Activated T-cell treated with anti-CD3 and anti-CD28 coated beads for 4 hours (primary cell): ENCODE measurements at regions not wholly inside any gene's neighbourhood (a gene's known extent, or its start where the extent isn't known, plus 50 kb on each side); places are given as distances from the start of the nearest gene placed in this dataset.

Experiments
- DNase-seq: peaks from one replicate; pipeline ENCODE4 v3.0.0-alpha.2; 2020

DNA sequence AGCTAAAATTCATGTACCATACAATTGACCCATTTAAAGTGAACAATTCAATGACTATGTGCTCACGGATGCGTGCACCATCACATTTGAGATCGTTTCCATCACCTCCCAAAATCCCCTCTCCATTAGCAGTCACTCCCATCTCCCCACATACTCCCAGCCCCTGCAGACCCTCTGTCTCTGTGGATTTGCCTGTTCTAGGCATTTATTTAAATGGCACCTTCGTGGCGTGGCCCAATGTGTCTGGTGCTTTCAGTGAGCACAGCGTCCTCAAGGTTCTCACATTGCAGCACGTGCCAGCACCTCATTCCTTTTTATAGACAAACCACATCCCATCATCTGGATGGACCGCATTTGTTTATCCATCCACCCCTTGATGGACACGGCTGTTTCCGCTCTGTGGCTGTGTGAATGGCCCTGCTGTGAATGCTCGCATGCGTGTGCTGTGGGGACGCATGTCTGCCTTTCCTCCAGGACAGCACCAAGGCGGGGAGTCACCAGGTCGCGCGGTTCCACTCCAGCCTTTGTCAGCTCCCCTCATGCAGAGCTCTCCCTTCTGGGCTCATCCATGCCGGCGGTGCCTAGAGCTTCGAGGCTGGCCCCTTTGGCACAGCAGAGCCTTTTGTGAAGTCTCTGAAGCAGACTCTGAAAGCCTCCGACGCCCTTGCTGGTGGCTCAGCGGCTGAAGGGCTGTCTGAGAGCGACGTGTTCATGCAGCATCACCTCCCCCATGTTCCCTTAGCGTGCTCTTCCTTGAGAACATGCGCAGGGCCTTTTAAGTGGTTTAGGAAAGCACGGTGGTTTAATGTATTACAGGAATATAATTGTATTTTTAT is 184.4 kb downstream of the KIF26A start:
- no peak for DNase-seq

DNA sequence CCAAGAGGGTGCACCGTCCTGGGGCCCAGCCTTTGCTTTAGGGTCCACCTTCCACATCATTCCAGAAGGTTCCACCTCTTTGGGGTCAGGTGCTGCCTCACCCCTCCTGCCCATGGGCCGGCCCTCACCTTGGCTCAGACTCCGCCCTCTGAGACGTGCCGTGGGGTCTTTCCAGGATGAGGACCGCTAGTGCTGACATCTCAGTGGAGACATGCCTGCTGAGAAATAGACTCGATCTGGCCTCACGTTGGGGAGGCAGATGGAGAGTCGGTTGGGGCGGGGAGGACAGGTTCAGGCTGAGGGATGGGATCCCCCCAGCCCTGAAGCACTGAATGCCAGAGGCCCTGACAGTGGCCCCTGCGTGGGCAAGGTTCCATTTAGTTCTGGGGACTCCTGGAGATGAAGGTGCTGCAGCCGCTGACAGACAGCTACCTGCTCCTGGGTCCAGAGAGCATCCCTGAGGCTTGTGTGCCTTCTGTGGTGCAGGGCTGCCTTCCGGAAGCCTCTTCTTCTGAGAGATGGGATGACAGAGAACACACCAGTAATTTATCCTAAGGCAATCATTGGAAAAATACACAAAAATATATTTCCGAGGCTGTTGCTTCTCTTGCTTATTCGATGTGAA is 185.3 kb downstream of the KIF26A start:
- no peak for DNase-seq

DNA sequence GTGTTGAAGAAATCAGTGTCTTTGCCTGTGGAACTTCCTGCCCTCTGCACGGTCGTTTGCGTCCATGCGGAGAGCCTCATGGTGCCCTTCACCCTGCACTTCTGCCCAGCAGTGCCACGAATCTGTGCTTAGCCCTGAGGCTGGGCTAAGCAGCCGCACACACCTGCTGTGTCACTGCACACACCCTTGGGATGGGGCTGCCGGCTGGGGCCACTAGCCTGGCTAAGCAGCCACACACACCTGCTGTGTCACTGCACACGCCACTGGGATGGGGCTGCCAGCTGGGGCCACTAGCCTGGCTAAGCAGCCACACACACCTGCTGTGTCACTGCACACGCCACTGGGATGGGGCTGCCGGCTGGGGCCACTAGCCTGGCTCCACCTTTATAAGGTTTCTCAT is 188.5 kb downstream of the KIF26A start:
- no peak for DNase-seq

DNA sequence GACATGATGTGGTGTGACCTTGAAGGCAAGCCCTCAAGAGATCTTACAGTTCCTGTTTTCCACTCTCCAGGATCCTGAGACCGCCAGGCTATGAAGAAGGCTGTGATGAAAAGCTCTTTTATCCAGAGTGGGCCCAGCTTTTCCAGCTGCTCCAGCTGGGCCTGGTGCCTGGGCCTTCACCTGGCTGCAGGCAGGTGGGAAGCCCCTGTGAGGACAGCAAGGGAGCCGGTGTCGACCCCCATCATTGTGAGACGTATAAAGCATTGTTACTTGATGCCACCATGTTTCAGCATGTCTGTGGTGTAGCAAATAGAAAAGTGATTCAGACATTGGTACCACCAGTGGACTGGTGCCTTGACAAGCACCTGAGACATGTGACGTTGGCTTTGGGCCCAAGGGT is 190.2 kb downstream of the KIF26A start:
- no peak for DNase-seq

DNA sequence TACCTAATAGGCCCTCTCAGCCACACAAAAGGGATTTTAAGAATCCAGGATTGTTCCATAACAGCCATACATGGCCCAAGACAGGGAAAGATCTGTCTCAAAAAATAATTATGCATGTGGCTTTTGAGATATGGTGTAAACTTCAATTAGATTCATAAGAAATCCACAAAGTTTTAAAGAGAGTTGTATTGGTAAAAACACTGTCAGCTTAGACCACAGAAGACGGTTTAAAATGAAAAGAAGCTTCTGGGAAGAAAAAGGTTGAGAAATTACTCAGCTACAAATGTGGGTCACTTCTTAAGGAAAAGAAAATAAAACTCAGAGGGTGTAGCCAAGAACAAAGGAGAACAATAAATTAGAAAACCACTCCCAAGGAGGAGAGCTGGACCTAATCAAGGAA is 191.4 kb downstream of the KIF26A start:
- DNase-seq = no peak

DNA sequence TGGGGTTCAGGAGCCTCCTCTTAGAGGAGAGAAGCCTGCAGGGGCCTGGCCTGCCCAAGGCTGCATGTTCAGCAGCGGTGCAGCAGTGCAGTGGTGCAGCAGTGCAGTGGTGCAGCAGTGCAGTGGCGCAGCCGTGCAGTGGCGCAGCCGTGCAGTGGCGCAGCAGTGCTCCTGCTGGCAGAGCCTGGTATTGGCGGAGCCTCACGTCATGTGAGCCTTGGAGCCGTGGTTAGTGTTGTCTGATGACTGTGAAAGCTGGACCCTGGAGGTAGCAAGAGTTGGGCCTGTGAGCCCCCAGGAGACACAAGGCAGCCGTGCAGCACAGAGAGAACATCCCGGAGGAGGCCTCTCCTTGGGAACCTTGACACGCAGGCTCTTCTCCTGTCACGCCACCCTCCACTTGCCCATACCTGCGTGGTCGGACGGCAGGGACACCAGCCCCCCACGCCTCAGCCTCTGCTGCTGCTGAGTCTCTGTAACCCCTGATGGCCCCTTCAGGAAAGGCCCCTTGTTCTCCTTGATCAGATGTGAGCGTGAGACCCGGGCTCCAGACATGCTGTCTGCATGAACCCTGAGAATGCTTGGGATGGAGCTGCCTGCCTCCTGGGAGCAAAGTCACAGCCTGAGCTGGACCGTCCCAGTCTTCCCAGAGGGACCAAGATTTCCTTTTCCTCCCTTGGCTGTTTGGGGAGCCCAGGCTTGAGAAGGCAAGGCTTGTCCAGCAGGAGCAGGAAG is 193.7 kb downstream of the KIF26A start:
- no peak for DNase-seq

DNA sequence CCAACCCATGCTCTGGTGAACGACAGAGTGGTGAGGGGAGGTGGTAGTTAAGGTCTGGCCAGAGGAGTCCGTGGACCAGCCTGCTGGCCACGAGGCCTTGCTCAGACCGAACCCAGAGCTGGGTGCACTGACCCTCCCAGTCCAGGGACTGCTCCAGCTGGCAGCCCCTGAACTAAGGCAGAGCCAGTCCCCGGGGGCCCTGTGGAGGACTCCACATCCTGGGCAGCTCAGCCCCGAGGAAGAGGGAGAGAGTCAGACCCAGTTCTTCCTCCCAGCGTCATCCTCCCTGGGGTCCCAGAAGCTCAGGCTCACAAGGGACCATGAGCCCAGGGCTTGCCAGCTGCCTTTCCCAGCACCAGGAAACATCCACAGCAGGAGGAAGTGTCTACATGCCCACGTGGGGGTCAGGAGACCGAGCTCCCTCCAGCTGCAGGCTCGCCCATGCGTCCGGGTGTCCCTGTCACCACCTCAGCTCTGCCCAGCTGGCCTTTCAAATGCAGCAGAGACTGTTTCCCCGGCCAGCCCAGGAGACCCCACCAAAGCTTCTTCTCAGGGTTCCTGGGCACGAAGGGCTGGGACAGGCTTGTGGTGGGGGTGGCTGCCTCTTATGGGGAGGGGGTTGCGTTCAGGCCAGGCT is 194.4 kb downstream of the KIF26A start:
- no peak for DNase-seq

DNA sequence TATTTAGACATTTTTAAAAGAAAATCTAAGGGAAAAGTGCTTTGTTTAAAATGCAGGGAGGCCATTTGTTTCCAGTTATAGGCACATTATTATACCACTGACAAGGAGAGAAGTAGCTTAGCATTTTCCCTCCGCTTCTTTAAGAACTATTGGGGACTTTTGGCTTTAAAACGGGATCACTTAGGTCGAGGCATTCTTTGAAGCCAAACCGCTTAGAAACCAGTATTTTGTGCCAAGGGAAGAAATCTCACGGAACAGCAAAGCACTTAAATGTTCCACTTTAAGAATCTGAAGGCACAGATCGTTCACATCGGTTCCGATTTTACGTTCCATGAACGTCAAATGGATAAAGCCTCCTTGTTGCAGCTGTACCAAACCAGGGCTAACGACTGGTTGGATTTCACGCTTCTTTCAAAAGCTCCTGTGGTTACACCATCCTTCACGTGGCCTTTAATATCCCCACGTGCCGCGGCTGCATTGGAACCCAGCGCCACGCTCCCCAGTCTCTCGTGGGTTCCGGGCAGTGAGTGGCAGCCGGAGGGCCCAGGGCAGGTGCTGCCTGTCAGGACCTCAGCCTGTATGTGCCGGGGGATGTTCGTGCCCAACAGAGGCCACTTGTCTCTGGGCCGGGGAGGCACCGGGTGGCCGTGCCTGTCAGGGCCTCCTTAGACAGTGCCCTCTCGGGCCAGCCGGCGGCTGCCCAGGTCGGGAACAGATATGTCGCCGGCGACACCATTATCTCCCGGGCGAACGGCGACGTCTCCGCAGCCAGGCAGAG is 195.4 kb downstream of the KIF26A start:
- DNase-seq = no peak

DNA sequence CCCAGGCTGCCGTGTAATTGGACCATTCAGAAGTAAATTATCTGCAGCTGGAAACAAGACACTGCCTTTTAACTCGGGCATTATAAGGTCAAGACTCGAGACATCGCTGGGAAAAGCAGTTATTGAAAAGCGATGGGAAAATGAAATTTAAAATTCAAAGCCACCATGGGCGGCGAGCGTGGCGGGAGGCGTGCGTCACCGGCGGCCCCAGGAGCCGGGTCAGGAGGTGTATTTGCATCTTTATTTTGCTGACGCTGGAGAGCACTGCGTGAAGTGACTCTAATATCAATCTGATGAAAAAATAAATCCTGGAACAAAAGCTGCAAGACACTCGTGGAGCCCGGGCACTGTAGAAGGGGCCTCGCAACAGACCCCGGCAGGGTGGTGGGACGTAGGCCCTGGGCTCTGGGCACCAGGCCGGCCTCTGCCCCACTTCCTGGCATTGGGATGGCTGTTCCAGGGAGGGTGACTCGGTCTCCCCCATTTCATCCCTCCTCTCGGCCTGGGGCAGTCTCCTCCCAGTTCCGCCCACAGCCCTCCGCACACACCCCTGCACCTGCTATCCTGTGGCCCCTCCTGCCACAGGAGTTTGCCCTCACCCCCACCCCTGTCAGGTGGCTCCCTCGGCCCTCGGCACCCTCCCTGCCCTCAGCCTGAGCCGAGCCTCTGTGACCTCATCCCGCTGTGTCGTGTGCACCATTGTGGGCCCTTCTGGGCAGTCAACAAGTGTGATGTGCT is 196.2 kb downstream of the KIF26A start:
- DNase-seq = no peak

DNA sequence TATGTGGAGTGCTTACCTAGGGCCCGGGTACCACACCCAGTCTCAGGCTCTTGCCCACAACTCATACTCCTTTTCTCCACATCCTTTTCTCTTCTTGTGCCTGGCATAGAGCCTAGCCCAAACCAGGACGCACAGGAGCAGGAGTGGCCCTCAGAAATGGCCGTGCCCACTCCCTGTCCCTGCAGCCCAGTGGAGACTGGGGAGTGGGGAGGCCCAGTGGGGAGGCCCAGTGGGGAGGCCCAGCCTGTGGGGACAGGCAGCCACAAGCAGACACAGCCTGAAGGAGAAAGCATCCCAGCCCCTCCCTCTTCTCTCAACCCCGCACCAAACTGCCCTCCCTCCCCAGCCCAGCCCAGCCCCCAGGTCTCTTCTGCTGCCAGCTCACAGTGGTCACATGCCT is 196.8 kb downstream of the KIF26A start:
- no peak for DNase-seq

DNA sequence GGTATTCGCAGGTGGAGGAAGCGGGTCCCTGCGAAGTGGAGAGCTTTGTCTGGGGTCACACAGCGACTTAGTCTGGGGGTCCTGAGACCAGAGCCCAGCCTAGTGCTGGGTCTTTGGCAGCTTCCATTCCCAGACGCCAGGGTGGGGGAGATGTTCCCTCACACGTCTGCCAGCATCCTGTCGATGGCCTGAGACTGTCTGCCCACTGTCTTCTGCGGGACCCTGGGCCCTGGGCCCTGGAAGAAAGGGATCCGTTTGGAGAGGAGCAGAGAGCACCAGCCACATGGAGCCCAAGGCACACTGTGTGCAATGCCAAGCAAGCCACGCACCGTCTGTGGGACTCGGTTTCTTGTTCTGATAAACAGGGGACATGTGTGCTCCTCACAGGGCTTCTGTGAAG is 197.2 kb downstream of the KIF26A start:
- DNase-seq = no peak

DNA sequence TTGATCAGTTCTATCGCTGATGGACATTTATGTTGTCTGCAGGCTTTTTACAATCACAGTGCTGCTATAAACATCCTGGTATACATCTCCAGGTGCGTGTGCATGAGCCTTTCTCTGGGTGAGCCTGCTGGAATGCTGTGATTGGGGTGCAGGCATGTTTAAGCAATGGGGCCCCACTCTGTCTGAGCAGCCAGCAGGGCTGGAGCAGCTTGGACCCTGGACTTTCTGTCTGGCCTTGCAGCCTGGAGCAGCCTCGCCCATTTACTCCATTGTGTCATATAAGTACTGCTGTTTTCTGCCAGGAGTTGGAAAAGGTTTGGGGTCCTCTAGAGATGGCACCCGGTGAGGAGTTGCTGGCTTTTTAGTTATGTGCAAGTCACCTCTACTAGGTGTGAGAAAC is 199.0 kb downstream of the KIF26A start:
- no peak for DNase-seq

DNA sequence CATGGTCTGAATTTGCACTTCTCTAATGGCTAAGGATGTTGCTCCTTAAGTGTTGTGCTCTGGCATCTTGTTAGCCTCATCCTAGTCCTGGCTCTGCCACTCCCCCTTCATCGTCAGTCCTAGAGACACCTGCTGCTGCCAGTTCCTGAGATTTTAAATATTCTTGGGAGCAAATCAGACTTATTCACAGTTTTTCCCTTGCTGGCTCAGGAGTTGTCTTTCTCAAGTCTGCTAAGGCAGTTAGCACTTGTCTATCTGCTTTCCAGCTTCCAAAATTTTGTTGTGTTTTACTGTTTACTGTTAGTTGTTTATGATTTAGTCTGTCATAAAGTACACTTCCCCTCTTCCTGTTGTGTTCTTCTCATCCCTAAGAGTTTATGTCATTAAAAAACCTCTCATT is 201.0 kb downstream of the KIF26A start:
- DNase-seq = no peak

DNA sequence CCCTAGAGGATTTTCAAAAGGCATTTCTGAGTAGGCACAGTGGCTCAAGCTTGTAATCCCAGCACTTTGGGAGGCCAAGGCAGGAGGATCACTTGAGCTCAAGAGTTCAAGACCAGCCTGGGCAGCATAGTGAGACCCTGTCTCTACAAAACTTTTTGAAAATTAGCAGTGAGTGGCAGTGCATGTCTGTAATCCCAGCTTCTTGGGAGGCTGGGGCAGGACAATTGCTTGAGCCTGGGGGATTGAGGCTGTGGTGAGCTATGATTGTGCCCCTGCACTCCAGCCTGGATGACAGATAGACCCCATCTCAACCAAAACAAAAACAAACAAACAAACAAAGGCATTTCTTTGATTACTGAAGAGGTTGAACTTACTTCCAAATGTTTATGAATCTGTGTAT is 201.4 kb downstream of the KIF26A start:
- DNase-seq = no peak

DNA sequence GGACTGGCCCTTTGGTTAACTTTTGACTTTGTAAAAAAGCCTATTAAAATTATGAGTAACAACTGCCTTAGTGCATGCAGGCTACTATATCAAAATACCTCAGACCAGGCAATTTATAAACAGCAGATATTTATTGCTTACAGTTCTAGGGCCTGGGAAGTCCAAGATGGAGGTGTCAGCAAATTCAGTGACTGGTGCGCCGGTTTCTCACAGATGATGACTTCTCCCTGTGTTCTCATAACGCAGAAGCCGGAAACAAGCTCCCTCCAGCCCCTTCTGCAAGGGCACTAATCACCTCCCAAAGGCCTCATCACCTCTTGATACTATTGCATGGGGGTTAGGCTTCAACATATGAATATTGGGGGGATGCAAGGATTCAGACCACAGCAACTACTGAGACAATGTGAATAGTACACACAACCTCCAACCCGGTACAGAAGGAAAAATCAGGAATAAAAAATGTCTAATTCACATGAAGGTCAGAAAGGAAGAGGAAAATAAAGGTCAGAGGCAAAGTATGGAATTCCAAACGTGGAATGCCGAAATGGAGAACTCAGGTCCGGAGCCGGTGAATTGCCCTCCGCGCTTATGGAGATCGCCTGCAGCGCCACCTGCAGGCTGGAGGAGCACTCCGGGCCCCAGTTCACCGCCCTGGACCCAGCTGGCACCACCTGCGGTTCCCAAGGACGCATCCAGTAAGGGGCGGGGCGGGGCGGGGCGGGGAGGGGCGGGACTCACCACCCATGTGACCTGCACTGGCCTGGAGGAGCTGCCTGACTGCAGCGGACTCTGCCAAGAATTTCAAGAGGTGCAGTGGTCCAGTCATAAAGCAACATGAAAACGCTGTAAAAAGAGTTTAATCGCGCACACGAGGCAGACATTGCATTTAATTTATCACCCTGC is 203.4 kb downstream of the KIF26A start:
- no peak for DNase-seq

DNA sequence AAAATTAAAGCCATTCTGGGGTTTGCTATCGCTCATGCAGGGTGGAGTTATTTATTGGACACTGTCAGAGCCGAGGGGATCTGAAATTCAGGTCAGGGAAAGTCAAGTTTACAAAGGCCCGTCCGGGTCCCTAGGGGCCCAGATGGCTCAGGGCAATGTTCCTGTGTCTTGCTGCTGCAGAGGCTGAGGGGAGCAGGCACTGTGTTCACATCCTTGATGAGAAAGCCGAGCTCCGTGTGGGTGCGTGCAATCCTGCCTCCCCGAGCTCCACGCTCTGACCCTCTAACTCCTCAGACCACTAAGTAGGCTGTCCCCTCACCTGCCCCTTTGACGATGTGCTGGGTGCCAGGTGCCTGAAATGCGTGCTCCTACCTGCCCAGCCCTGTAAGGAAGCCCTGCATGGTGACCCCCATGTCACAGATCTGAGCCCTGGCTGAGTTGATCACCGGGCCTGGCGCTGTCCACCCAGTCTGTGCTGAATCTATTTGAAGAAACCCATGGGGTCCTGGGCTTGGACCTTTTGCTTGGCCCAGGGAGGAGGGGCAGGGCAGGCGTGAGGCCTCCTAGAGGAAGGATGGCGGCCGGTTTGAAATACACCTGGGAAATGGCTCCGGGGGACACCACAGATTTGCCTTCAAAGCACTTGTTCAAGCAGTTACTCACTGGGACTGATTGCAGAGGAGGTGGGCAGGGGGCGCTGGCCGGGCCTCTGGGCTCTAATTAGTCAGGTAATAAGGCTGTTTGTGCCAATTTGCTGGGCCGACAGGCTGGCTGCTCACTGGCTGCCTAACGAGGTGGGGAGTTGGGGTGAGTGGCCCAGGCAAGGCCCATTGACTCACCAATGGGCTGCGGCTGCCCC is 204.3 kb downstream of the KIF26A start:
- DNase-seq = no peak

DNA sequence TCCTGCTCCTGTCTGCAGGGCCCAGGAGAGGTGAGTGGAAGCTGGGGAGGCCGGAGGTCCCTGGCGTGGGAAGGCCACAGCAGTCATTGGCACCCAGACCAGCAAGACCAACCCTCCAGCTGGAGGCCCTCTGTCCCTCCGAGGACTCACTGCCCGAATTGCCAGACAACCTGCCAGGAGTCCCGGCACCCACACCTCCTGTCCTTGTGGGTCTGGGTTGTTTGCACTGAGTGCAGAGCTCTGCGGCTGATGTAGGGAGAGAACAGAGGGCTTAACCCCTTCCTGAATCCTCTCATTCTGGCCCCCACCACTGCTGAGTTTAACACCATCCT is 204.9 kb downstream of the KIF26A start:
- DNase-seq = no peak

DNA sequence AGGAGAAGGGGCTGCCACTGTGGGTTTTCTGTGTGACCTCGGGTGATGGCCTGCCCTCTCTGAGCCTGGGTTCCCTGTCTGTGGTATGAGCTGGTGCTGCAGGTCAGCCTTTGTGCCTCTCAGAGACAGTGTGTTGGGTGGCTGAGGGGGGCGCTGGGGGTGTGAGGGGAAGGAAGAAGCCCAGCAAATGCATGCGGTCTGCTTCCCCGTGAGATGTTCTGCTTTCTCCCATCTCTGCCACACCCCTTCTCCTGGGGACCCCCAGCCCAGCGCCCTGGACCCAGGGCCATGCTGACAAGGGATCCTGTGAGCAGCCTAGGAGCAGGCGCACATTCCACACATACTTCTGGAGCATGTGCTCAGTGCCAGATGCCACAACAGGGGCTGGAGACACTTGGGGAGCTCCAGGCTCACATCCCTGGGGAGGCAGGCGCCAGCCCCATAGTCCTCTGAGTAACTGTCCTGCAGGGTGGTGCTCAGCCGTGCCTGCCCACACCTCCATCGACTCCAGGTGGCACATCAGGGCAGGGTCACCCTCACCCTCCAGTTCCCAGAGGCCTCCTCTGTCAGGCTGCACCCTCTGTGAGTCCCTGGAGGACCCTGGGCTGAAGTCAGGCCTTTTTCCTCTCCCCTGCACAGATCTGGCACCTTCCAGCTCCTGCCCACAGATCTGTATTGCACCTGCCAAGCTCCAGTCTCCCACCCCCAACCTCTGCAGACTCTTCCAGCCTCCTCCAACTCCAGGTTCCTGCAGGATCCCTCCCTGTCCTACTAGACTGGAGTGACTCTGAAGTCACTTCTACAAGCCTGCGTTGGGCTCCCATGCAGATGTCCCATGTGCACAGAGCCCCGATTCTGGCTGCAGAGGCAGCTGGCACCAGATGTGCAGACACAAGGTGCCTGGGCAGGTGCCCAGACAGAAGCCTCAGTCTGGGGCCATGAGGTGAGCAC is 205.6 kb downstream of the KIF26A start:
- DNase-seq = no peak
